Neural cell (in vitro differentiated cells): ENCODE measurements at regions not wholly inside any gene's neighbourhood (a gene's known extent, or its start where the extent isn't known, plus 50 kb on each side); places are given as distances from the start of the nearest gene placed in this dataset.

Experiments
- CTCF ChIP-seq: fragments of 450-650 bp; IDR thresholded peaks from 2 replicates; pipeline ENCODE4 v1.5.1; 2014; ENCODE audit warnings: antibody characterized with exemption, mild to moderate bottlenecking, moderate library complexity; ENCODE audit not compliant: poor library complexity, severe bottlenecking
- MXI1 ChIP-seq: fragments of 450-650 bp; conservative IDR thresholded peaks from 2 replicates; pipeline ENCODE4 v1.6.1; 2014; ENCODE audit warnings: antibody characterized with exemption, mild to moderate bottlenecking; ENCODE audit not compliant: poor library complexity, severe bottlenecking
- TAF1 ChIP-seq: IDR thresholded peaks from 2 replicates; pipeline ENCODE4 v1.6.1; 2012; ENCODE audit warnings: low read depth

- no peak for TF ChIP-seq CTCF
- no peak for TF ChIP-seq MXI1
- TF ChIP-seq TAF1, result no peak
Observed at GRCh38 chr5:135088911-135089310, 54.9 kb upstream of the PITX1 start.
